Activated CD4-positive, alpha-beta memory T cell treated with anti-CD3 and anti-CD28 coated beads, Interleukin-2, amount 10 ng/mL, durations not matched to agents 7 days and 5 days (primary cell): ENCODE measurements at regions not wholly inside any gene's neighbourhood (a gene's known extent, or its start where the extent isn't known, plus 50 kb on each side); places are given as distances from the start of the nearest gene placed in this dataset.
"Not testable (repeated sequence)": the region's sequence is repeated elsewhere in the genome, so short reads cannot be mapped to it uniquely, and the experiment has no call there.

ENCODE experiments used
- CTCF ChIA-PET: fragments of 350-600 bp; sonication (Branson Sonifier 250); formaldehyde crosslinking; loops from one replicate; lab custom pipeline; 2021; ENCODE audit warnings: antibody characterized with exemption, inconsistent platforms; lab: Charles Lee
- POLR2A ChIA-PET: fragments of 350-600 bp; sonication (Branson Sonifier 250); formaldehyde crosslinking; loops from one replicate; lab custom pipeline; 2021; ENCODE audit warnings: antibody characterized with exemption; lab: Charles Lee
- DNase-seq: peaks from one replicate; pipeline ENCODE4 v3.0.0-alpha.2; 2020
- H3K27ac Mint-ChIP-seq: one replicate; pipeline ENCODE4 v1.8.0; 2021; ENCODE audit warnings: mild to moderate bottlenecking, mixed read lengths
- H3K27me3 Mint-ChIP-seq: one replicate; pipeline ENCODE4 v1.8.0; 2021; ENCODE audit warnings: mixed read lengths
- H3K36me3 Mint-ChIP-seq: one replicate; pipeline ENCODE4 v1.8.0; 2021; ENCODE audit warnings: low read depth, mixed read lengths
- H3K4me1 Mint-ChIP-seq: one replicate; pipeline ENCODE4 v1.8.0; 2021; ENCODE audit warnings: mixed read lengths
- H3K4me3 Mint-ChIP-seq: one replicate; pipeline ENCODE4 v1.8.0; 2021; ENCODE audit warnings: mild to moderate bottlenecking, mixed read lengths
- H3K9me3 Mint-ChIP-seq: one replicate; pipeline ENCODE4 v1.8.0; 2021; ENCODE audit warnings: mixed read lengths

- no peaks in the 10 kb centered on the region for H3K4me1 Mint-ChIP-seq
- peaks cover 5% of the 10 kb centered on the region for H3K9me3 Mint-ChIP-seq
- CTCF ChIA-PET, result no interaction called here
- H3K4me3 Mint-ChIP-seq, result no peak overlapping the region
- DNase-seq, result peak; percentile 3
- H3K27me3 Mint-ChIP-seq, result peaks cover 18% of the 10 kb centered on the region
- no peaks in the 10 kb centered on the region for H3K36me3 Mint-ChIP-seq
- POLR2A ChIA-PET, result no interaction called here
- no peak overlapping the region for H3K27ac Mint-ChIP-seq
These were observed 73.9 kb downstream of the ACKR3 start for GRCh38 chr2:236643480-236643879.

DNA sequence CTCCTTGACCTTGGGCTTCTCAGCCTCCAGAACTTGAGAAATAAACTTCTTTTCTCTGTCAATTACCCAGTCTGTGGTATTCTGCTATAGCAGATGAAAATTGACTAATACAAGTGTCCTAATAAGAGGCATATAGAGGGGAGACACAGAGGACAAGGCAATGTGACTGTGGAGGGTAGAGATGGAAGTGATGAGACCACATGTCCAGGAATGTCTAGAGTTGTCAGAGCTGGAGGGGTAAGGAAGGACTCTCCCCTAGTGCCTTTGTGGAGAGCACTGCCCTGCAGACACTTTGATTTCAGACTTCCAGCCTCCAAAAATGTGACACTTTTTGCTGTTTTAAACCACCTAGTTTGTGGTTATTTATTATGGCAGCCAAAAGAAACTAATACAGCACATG lies 74.4 kb downstream of the ACKR3 start:
- no peak overlapping the region for H3K27ac Mint-ChIP-seq
- H3K36me3 Mint-ChIP-seq, result no peaks in the 10 kb centered on the region
- DNase-seq, result no peak
- H3K27me3 Mint-ChIP-seq, result peaks cover 18% of the 10 kb centered on the region
- no peaks in the 10 kb centered on the region for H3K4me1 Mint-ChIP-seq
- ChIA-PET CTCF (no interaction called here), POLR2A (no interaction called here)
- H3K4me3 Mint-ChIP-seq, result no peak overlapping the region
- H3K9me3 Mint-ChIP-seq, result peaks cover 5% of the 10 kb centered on the region

GRCh38 chr2:236644502-236644911 lies 74.9 kb downstream of the ACKR3 start:
- peak; percentile 16 for DNase-seq
- H3K27ac Mint-ChIP-seq, result no peak overlapping the region
- peaks cover 21% of the 10 kb centered on the region for H3K27me3 Mint-ChIP-seq
- H3K36me3 Mint-ChIP-seq, result no peaks in the 10 kb centered on the region
- peaks cover 5% of the 10 kb centered on the region for H3K9me3 Mint-ChIP-seq
- H3K4me1 Mint-ChIP-seq, result no peaks in the 10 kb centered on the region
- POLR2A ChIA-PET, result no interaction called here
- CTCF ChIA-PET, result no interaction called here
- H3K4me3 Mint-ChIP-seq, result no peak overlapping the region

DNA sequence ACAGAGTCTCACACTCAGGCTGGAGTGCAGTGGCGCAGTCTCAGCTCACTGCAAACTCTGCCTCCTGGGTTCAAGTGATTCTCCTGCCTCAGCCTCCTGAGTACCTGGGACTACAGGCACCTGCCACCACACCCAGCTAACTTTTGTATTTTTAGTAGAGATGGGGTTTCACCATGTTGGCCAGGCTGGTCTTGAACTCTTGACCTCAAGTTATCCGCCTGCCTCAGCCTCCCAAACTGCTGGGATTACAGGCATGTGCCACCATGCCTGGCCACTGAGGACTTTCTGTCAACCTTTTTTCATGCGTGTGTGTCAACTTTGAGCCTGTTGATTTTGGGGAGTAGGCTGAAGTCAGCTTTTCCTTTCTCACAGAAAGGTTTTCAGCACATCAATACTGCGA lies 75.5 kb downstream of the ACKR3 start:
- DNase-seq, result peak; percentile 1
- H3K4me1 Mint-ChIP-seq, POLR2A ChIA-PET, H3K36me3 Mint-ChIP-seq, CTCF ChIA-PET, H3K9me3 Mint-ChIP-seq, H3K4me3 Mint-ChIP-seq, H3K27ac Mint-ChIP-seq: not testable (repeated sequence)
- H3K27me3 Mint-ChIP-seq, result peaks cover 27% of the 10 kb centered on the region

DNA sequence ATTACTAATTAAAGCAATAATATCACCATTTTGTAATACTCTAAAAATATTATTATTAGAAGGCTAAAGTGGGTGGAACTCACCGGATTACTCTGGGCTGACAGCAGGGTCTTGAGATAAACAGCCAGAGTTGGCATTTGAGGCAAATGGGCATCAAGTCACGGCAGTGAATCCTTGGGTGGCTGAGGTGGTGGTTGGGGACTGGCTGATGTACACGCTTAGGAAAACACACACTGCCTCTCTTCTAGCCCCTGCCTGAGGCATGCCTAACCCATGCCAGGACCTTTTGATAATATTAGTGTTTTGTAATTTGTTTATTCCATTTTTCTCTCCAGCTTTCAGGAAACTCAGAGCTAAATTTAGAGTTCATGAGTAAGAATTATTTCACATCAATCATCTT lies 76.8 kb downstream of the ACKR3 start:
- Mint-ChIP-seq H3K4me3 (no peak overlapping the region), H3K27ac (no peak overlapping the region), H3K27me3 (peaks cover 30% of the 10 kb centered on the region), H3K4me1 (no peaks in the 10 kb centered on the region), H3K9me3 (peaks cover 3% of the 10 kb centered on the region), H3K36me3 (no peaks in the 10 kb centered on the region)
- POLR2A ChIA-PET, result no interaction called here
- DNase-seq, result no peak
- CTCF ChIA-PET, result no interaction called here

DNA sequence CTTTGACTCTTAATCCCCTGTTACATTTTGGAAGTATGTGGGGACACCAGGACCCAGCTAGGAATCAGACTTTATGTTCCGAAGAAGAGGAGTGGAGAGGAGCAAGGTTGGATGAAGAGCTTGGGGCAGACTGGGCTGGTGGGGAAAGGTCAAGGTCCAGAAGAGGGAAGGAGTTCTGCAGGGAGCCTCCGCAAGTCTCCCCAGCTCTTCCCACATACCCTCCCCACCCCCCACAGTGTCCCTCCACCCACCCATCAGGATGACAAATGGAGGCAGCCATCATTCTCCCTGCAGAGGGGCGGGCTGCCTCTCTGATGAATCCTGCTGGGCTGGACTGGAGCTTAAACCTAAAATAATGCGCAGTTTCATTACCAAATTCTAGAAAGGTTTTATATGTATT lies 77.2 kb downstream of the ACKR3 start:
- H3K9me3 Mint-ChIP-seq, result no peaks in the 10 kb centered on the region
- ChIA-PET POLR2A (no interaction called here), CTCF (no interaction called here)
- no peak overlapping the region for H3K4me3 Mint-ChIP-seq
- no peak overlapping the region for H3K27ac Mint-ChIP-seq
- H3K4me1 Mint-ChIP-seq, result no peaks in the 10 kb centered on the region
- peak; percentile 1 for DNase-seq
- H3K27me3 Mint-ChIP-seq, result peaks cover 27% of the 10 kb centered on the region
- no peaks in the 10 kb centered on the region for H3K36me3 Mint-ChIP-seq

GRCh38 chr2:236647621-236648020 lies 78.0 kb downstream of the ACKR3 start:
- DNase-seq, result no peak
- ChIA-PET POLR2A (no interaction called here), CTCF (no interaction called here)
- peaks cover 30% of the 10 kb centered on the region for H3K27me3 Mint-ChIP-seq
- H3K4me1 Mint-ChIP-seq, result no peaks in the 10 kb centered on the region
- no peaks in the 10 kb centered on the region for H3K9me3 Mint-ChIP-seq
- H3K4me3 Mint-ChIP-seq, result no peak overlapping the region
- no peak overlapping the region for H3K27ac Mint-ChIP-seq
- no peaks in the 10 kb centered on the region for H3K36me3 Mint-ChIP-seq

DNA sequence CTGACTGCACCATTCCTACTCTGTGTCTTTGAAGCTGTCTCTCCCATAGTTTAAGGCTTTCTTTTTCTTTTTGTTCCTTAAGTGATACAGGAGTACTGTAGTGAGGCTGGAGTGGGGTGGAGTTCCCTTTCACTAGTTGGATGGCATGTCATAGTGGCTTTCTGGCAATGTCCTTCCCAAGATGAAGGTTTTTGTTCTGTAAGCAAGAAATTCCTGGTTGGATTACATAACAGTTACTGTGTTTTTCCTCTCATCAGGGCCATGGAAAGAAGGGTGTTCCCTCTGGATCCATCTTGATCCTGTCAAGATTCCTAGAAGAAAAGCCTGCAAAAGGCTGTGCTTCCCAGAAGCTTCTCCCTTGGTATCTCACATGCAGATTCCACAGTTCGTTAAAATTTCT lies 84.2 kb downstream of the ACKR3 start:
- Mint-ChIP-seq H3K4me3 (no peak overlapping the region), H3K27me3 (peaks cover 28% of the 10 kb centered on the region), H3K36me3 (no peaks in the 10 kb centered on the region), H3K4me1 (no peaks in the 10 kb centered on the region), H3K9me3 (no peaks in the 10 kb centered on the region), H3K27ac (no peak overlapping the region)
- peak; percentile 9 for DNase-seq
- ChIA-PET POLR2A (no interaction called here), CTCF (no interaction called here)

GRCh38 chr2:236654496-236654895 lies 84.9 kb downstream of the ACKR3 start:
- H3K4me3 Mint-ChIP-seq, result no peak overlapping the region
- no peaks in the 10 kb centered on the region for H3K36me3 Mint-ChIP-seq
- H3K27ac Mint-ChIP-seq, result no peak overlapping the region
- POLR2A ChIA-PET, result no interaction called here
- H3K4me1 Mint-ChIP-seq, result no peaks in the 10 kb centered on the region
- H3K9me3 Mint-ChIP-seq, result no peaks in the 10 kb centered on the region
- CTCF ChIA-PET, result no interaction called here
- peaks cover 29% of the 10 kb centered on the region for H3K27me3 Mint-ChIP-seq
- DNase-seq, result peak; percentile 9

DNA sequence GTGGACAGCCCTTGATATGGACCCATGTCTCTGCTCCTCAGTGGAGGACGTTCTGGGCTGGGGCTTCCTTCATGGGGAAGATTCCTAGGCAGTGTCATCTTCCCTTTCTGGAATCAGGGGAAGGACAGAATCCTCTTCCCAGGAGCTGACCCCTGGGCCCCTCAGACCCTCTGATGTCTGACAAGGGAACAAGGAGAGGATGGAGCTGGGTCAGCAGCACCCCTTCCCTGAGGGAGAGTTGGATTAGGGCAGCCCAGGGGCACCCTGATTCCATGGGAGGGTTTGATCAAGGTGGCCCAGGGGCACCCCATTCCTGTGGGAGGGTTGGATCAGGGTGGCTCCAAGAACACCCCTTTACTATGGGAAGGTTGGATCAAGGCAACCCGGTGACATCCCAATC lies 86.5 kb downstream of the ACKR3 start:
- ChIA-PET CTCF (no interaction called here), POLR2A (no interaction called here)
- Mint-ChIP-seq H3K9me3 (no peaks in the 10 kb centered on the region), H3K27me3 (peaks cover 26% of the 10 kb centered on the region), H3K4me1 (no peaks in the 10 kb centered on the region), H3K27ac (no peak overlapping the region), H3K4me3 (no peak overlapping the region), H3K36me3 (no peaks in the 10 kb centered on the region)
- no peak for DNase-seq

DNA sequence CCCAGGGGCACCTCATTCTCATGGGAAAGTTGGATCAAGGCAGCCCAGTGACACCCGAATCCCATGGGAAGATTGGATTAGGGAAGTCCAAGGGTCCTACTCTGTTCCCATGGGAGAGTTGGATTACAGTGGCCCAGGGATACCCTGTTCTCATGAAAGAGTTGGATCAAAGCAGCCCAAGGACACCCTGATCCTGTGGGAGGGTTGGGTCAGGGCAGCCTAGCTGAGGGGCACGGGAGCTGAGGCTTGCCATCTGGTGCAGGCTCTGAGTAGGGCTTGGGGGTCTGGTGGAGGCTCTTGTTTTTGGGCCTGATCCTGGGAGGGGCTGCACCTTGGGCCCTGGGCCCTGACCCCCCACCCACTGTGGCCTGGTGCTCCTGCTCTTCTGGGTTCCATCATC lies 87.1 kb downstream of the ACKR3 start:
- no peaks in the 10 kb centered on the region for H3K4me1 Mint-ChIP-seq
- H3K4me3 Mint-ChIP-seq, result no peak overlapping the region
- no peak overlapping the region for H3K27ac Mint-ChIP-seq

DNA sequence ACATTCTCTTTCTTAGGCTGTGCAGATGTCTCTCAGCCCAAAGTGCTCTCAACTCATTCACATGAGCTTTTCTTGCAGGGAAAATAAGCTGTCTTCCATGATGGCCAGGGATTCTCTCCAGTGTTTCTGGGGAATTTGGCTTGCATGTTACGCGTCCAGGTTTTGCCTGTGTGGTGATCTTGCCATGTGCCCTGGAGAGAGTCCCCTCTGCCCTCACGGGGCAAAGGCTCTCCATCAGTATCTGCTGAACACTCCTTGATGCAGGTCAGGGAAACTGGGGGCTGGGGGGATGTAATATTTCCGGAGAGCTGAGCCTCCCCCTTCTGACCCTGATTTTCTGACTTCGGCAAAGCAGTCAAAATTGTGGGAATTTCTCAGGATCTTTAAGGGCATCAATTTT lies 87.6 kb downstream of the ACKR3 start:
- CTCF ChIA-PET, result no interaction called here
- Mint-ChIP-seq H3K36me3 (no peaks in the 10 kb centered on the region), H3K27ac (no peak overlapping the region), H3K4me3 (no peak overlapping the region), H3K4me1 (no peaks in the 10 kb centered on the region), H3K27me3 (peaks cover 32% of the 10 kb centered on the region), H3K9me3 (no peaks in the 10 kb centered on the region)
- DNase-seq, result peak; percentile 4
- POLR2A ChIA-PET, result no interaction called here

More for the DNA sequence above, 87.1 kb downstream of the ACKR3 start:
- peaks cover 32% of the 10 kb centered on the region for H3K27me3 Mint-ChIP-seq
- H3K36me3 Mint-ChIP-seq, result no peaks in the 10 kb centered on the region
- POLR2A ChIA-PET, result no interaction called here
- H3K9me3 Mint-ChIP-seq, result no peaks in the 10 kb centered on the region
- peak; percentile 7 for DNase-seq
- CTCF ChIA-PET, result no interaction called here

DNA sequence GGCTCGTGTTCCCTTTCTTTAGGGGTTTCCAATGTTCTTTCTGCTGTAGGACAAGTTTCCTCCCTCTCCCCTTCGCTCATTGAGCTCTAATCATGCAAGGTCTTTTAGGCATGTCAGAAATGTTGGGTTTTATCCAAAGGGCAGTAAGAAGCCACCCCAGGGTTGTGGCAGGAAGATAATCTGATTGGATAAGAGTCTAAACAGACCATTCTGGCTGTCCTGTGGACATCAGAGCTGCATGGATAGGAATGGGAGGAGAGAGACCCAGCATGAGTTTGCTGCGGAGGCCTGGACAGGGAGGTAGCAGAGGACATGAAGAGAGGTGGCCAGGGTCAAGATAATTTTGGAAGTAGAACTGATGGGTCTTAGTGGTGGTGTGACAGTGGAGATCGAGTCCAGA lies 88.2 kb downstream of the ACKR3 start:
- POLR2A ChIA-PET, result no interaction called here
- CTCF ChIA-PET, result no interaction called here
- peaks cover 36% of the 10 kb centered on the region for H3K27me3 Mint-ChIP-seq
- no peaks in the 10 kb centered on the region for H3K36me3 Mint-ChIP-seq
- no peak for DNase-seq
- H3K27ac Mint-ChIP-seq, result no peak overlapping the region
- H3K4me1 Mint-ChIP-seq, result no peaks in the 10 kb centered on the region
- no peaks in the 10 kb centered on the region for H3K9me3 Mint-ChIP-seq
- no peak overlapping the region for H3K4me3 Mint-ChIP-seq

- no peaks in the 10 kb centered on the region for H3K4me1 Mint-ChIP-seq
- no peaks in the 10 kb centered on the region for H3K9me3 Mint-ChIP-seq
- H3K36me3 Mint-ChIP-seq, result no peaks in the 10 kb centered on the region
- H3K4me3 Mint-ChIP-seq, result no peak overlapping the region
- peaks cover 37% of the 10 kb centered on the region for H3K27me3 Mint-ChIP-seq
- POLR2A ChIA-PET, result no interaction called here
- CTCF ChIA-PET, result no interaction called here
- no peak for DNase-seq
- no peak overlapping the region for H3K27ac Mint-ChIP-seq
These were observed 89.5 kb downstream of the ACKR3 start for GRCh38 chr2:236658974-236659757.
